Activated T-cell treated with anti-CD3 and anti-CD28 coated beads, Interleukin-2, amount 50 U/mL, for 1 hour (primary cell): ENCODE measurements at regions not wholly inside any gene's neighbourhood (a gene's known extent, or its start where the extent isn't known, plus 50 kb on each side); places are given as distances from the start of the nearest gene placed in this dataset.

Experiments used
- DNase-seq: peaks from one replicate; pipeline ENCODE4 v3.0.0-alpha.2; 2020

- DNase-seq = no peak
Measured at GRCh38 chrX:45719751-45720501, 519.2 kb upstream of the DIPK2B start.

DNA sequence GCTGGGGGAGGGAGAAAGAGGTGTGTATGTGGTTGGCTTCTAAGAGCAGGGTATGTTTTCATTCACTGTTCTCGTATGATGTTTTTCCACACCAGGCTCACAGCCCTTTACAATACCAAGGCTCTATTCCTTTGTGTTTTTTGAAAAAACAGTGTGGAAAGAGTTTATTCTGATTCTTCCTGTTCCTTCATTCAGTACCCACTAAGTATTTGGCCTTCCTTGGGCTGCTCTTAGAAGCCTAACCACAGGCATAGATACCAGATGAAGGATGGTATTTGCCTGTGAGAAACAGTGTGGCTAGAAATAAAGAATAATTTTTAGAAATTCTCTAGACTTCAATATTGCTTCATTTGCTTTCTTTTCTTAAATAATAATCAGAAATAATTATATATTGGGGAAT, 518.0 kb upstream of the DIPK2B start:
- DNase-seq = no peak

GRCh38 chrX:45716750-45717149, 516.1 kb upstream of the DIPK2B start:
- DNase-seq = no peak

DNA sequence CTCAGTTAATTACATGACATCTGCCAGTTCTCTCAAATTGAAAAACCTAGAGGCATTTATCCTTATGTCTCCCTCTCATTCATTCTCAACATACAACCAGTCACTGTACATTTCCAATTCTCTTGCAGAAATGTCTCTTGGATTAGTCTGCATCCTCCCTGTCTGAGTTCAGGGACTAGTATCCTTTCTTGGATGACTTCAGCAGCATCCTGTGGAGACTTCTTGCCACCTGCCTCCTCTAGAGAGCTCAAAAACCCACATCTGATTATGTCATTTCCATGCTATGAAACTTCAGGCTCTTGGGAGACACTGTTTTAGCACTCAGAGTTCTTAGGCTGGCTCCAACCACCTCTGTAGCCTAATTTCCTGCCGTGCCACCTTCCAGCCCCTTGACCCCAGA, 515.1 kb upstream of the DIPK2B start:
- DNase-seq = no peak

DNA sequence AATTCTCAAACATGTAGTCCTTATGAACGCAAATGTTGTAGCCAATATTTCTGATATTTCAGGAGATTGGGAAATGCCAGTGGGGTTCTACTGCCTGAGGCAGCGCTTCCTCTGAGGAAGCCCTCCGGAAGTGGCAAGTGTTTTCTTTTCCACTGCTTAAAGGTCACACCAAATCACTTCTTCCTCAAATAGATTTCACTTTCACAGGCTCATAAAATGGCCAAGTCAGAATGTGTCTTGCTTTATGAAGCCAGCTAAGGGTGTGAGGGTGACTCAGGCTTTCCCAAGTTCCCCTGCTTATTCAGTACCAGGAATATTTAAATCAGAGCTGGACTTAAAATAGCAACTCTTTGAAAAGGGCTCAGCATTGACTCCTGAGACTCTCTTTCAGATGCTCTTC, 514.2 kb upstream of the DIPK2B start:
- no peak for DNase-seq

GRCh38 chrX:45712067-45712466, 511.4 kb upstream of the DIPK2B start:
- DNase-seq = no peak

DNA sequence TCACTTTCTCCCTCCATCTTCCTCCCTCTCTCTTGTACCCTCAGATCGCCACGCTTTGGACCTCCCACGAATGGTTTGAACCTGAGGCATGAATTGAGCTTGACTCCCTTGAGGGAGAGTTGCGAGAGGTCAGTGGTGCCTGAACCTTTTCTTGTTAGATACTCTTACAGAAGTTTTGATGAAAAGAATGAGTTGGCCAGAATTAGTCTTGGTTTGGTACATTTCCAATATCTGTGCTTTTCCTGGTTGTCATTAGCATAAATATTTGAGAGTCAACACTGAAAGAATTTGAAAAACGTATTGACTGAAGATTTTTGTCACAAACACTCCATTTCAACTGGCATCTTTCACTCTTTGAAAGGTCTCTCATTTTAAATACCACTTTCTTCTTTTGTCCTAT, 510.6 kb upstream of the DIPK2B start:
- DNase-seq = no peak

- no peak for DNase-seq
Measured at GRCh38 chrX:45710081-45710801, 509.6 kb upstream of the DIPK2B start.

DNA sequence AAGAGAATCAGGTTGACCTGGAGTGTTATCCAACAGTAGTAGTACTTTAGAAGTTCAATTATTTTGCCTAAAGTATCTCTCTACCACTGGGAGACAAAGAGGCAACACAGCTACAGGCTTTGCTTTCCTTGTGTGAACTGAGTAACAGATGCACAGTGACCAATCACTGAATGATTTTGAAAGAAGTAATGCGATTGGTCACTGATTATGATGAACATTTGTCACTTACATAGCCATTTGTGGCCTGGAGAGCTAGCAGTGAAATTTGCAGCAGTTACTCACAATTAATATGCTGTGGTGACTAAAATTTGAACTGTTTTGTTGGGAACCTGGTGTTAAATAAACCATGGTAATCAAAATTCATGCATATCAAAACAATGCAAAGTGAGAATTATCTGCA, 508.7 kb upstream of the DIPK2B start:
- no peak for DNase-seq

GRCh38 chrX:45699158-45699557, 498.5 kb upstream of the DIPK2B start:
- no peak for DNase-seq

GRCh38 chrX:45697591-45697990, 496.9 kb upstream of the DIPK2B start:
- no peak for DNase-seq

DNA sequence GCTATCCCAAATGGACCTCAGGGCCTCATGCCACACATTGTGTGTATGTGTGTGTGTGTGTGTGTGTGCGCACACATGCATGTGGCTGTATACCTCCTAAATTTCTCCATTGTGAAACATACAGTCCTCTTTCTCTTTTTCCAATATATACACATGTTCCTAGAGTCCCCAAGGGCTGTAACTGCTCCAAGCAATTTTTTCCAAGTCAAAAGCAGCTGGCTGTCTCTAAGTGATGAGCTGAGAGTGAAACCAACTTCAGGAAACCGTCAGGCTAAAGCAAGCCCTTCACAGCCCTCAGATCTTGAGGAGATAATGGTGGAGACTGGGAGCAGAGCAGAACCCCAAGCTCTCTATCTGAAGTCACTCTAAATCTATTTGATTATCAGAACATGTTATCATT, 496.1 kb upstream of the DIPK2B start:
- DNase-seq = no peak

DNA sequence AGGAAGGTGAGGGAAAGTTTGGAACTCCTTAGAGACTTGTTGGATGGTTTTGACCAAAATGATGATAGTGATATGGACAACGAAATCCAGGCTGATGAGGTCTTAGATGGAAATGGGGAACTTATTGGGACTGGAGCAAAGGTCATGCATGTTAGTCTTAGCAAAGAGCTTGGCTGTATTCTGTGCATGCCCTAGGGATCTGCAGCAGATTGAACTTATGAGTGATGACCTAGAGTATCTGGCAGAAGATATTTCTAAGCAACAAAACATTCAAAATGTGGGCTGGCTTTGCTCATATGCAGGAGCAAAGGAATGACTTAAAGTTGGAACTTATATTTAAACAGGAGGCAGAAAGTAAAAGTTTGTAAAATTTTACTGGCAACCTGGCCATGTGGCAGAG, 489.3 kb upstream of the DIPK2B start:
- DNase-seq = no peak

- no peak for DNase-seq
Measured at GRCh38 chrX:45683914-45684313, 483.2 kb upstream of the DIPK2B start.

DNA sequence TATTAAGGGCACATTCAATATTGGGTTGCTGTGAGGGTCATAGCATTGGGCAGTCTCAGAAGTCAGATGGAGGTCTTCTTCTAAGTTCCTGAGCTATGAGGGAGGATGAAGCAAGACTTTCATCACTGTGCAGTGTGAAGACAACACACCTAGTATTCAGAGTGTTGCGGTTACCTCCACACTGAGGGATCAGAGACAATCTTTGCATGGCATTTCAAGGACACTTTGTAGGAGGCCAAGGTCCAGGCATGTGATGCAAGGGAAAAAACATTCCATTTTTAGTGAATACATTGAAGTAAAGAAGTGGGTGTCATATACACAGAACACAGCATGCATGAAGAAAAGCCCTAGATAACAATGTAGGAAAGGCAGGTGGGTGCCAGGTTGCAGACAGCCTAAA, 481.2 kb upstream of the DIPK2B start:
- no peak for DNase-seq

- no peak for DNase-seq
Measured at GRCh38 chrX:45669715-45670340, 469.2 kb upstream of the DIPK2B start.

GRCh38 chrX:45668686-45669443, 468.2 kb upstream of the DIPK2B start:
- DNase-seq = no peak

DNA sequence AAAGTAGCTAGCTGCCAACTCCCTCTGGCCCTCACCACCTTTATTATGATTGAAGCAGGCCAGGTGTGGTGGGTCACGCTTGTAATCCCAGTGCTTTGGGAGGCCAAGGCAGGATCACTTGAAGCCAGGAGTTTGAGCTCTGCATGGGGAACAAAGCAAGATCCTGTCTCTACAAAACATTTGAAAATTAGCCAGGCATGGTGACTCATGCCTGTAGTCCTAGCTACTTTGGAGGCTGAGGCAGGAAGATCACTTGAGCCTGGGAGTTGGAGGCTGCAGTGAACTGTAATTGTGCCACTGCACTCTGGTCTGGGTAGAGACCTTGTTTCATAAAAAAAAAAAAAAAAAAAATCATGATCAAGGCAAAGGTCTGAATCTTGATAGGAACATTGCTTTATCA, 467.0 kb upstream of the DIPK2B start:
- DNase-seq = no peak

- no peak for DNase-seq
Measured at GRCh38 chrX:45664727-45665290, 464.1 kb upstream of the DIPK2B start.

GRCh38 chrX:45660477-45660876, 459.8 kb upstream of the DIPK2B start:
- no peak for DNase-seq

GRCh38 chrX:45633419-45633818, 432.7 kb upstream of the DIPK2B start:
- no peak for DNase-seq

DNA sequence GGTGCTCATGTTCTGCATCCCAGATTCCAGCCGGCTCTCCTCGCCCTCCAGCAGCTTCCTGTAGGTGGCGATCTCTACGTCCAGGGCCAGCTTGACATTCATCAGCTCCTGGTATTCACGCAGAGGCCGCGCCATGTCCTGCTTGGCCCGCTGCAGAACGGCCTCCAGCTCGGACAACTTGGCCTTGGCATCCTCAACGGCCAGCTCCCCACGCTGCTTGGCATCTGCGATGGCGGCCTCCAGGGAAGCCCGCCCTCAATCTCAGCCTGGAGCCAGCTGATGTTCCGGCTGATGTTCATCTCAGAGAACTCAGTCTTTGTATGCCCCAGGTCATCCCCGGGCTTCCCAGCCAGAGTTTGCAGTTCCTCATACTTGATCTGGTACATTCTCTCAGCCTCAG, 431.8 kb upstream of the DIPK2B start:
- no peak for DNase-seq

- DNase-seq = no peak
Measured at GRCh38 chrX:45630078-45630477, 429.4 kb upstream of the DIPK2B start.
